GM21447 (cell line): ENCODE measurements at regions not wholly inside any gene's neighbourhood (a gene's known extent, or its start where the extent isn't known, plus 50 kb on each side); places are given as distances from the start of the nearest gene placed in this dataset.
"Not testable (repeated sequence)": the region's sequence is repeated elsewhere in the genome, so short reads cannot be mapped to it uniquely, and the experiment has no call there.

Source experiments
- ATAC-seq: cut with Tn5 transposase; IDR thresholded peaks from one replicate; pipeline ENCODE4 v1.9.1; 2021; ENCODE audit not compliant: unreplicated experiment

DNA sequence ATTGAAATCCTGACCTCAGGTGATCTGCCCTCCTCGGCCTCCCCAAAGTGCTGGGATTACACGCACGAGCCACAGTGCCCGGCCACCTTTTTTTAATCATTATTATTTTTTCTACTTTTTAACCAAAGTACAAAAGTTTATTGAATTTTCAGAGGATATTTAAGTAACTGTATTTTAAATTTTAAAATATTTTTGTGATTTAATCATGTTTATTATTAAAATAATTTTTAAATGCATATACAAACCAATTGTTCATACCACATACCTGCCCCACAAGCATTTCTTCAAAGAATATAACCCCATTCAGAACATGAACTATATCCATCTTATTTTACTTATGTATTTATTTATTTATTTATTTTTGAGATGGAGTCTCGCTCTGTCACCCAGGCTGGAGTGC is 163.6 kb upstream of the MAP2 start:
- ATAC-seq = no peak

DNA sequence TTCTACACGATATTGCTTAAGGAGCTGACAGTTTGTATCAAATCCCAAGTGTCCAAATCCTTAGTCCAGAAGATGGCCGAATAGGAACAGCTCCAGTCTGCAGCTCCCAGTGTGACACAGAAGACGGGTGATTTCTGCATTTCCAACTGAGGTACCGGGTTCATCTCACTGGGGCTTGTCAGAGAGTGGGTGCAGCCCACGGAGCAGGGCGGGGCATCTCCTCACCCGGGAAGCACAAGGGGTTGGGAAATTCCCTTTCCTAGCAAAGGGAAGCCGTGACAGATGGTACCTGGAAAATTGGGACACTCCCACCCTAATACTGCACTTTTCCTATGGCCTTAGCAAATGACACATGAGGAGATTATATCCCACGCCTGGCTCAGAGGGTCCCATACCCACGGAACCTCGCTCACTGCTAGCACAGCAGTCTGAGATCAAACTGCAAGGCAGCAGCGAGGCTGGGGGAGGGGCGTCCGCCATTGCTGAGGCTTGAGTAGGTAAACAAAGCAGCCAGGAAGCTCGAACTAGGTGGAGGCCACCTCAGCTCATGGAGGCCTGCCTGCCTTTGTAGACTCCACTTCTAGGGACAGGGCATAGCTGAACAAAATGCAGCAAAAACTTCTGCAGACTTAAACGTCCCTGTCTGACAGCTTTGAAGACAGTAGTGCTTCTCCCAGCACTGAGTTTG is 162.3 kb upstream of the MAP2 start:
- ATAC-seq = not testable (repeated sequence)

DNA sequence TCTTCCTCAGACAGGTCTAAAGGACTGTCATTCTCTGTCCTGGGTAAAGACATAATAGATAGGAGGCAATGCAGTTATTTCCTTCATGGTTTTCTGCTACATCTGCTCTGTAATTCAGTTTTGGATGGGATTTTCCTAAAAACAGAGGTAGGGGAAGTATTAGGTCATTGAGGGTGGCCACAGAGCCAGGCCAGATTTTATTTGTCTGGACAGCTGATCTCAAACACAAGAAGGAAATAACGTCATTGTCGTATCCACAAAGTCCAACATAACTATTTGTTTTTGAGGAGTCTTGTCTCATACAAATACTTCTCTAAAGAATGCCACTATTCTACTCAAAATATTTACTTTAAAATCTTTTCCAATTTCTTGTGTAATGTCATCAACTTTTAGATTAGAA is 154.8 kb upstream of the MAP2 start:
- no peak for ATAC-seq

DNA sequence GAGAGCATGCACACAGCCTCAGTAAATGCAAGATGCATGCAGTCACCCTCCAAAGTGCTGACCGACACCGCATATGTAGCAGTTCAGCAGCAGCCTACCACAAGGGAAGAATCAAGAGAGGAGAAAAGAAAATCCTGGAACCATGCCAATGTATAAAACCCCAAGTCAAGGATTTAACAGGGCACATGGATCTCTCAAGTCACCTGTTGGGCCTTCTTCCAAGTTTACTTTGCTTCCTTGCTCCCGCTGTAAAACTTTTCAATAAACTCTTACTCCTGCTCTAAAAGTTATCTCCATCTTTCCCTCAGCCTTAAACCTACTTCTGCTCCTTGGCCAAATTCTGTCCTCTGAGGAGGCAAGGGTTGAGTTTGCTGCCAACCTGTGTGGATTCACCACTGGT is 147.8 kb upstream of the MAP2 start:
- ATAC-seq = no peak

DNA sequence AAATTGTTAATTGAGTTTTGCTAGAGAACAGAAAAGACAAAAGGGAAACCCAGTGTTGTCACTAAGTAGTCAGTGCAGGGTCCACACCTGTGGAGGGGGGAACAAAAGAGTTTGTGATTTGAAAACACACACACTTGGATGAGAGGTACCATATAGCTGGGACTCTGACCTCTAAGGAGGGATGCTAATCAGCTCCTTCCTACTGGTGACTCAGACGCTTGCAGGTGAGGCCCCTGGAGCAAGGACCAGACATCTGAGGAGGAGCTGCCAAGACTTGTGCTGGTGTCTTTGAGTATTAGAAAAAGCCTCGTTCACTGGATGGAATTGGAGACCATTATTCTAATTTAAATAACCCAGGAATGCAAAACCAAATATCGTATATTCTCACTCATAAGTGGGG is 146.4 kb upstream of the MAP2 start:
- ATAC-seq = no peak

DNA sequence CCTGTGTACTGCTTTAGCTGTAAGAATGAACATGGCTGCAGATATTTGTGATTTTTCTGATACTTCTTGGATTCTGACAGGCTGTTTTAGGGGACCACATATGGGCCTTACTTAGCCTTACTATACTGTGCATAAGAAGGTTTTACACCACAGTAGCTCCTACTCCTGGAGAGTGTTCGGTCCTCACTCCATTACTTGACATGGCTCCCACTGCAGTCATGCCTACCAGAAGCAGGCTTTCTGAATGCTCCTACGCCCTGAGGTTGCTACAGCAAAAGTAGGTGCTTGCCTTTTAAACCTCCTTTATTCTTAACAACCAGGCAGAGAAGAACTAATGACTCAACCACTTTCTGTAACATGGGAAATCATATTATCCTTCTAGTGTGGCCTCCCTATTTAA is 125.2 kb upstream of the MAP2 start:
- ATAC-seq = no peak

DNA sequence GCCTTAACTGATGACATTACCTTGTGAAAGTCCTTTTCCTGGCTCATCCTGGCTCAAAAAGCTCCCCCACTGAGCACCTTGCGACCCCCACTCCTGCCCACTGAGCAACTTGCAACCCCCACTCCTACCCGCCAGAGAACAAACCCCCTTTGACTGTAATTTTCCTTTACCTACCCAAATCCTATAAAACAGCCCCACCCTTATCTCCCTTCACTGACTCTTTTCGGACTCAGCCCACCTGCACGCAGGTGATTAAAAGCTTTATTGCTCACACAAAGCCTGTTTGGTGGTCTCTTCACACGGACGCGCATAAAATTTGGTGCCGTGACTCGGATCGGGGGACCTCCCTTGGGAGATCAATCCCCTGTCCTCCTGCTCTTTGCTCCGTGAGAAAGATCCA is 124.4 kb upstream of the MAP2 start:
- ATAC-seq = not testable (repeated sequence)

DNA sequence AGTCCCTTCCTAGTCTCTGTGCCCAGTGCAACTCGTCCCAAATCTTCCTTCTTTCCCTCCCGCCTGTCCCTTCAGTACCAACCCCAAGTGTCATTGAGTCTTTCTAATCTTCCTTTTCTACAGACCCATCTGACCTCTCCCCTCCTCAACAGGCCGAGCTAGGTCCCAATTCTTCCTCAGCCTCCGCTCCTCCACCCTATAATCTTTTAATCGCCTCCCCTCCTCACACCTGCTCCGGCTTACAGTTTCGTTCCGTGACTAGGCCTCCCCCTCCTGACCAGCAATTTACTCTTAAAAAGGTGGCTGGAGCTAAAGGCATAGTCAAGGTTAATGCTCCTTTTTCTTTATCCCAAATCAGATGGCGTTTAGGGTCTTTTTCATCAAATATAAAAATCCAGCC is 123.1 kb upstream of the MAP2 start:
- not testable (repeated sequence) for ATAC-seq

DNA sequence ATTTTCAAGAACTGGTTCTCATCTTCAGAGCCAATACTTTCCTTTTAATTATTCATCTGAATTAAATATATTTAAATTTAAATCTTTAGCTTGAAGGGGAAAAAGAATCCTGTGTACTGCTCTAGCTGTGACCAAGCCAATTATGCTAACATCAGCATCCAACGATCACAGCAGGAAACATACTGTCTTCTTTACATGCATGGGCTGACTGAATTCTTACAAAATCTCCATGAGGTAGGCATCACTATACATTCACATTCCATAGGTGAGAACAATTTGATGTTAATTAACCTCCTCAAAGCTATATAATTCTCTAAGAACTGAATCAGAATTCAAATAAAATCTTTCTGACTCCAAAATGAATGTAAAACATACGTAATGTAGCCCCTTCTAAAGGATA is 118.8 kb upstream of the MAP2 start:
- ATAC-seq = no peak

DNA sequence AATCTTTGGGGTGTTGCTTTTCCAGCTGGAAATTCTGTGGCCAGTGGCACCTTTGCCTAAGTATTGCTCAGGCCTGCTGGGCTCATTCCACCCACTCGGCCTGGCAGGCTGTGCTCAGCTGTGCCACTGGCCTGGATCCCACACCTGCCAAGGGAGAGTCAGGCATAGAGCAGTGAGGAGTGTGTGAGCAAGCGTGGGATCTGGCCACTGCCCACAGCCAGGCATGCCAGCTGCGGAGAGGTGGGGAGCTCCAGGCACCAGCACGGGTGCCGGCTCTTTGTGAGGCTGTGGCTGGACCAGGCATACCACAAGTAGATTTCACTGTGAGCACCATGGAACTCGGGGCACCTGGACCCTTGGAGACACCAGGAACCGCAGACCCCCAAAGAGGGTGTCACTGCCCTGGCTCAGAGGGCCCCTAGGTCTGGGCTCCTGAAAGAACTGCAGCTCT is 118.1 kb upstream of the MAP2 start:
- ATAC-seq = no peak

DNA sequence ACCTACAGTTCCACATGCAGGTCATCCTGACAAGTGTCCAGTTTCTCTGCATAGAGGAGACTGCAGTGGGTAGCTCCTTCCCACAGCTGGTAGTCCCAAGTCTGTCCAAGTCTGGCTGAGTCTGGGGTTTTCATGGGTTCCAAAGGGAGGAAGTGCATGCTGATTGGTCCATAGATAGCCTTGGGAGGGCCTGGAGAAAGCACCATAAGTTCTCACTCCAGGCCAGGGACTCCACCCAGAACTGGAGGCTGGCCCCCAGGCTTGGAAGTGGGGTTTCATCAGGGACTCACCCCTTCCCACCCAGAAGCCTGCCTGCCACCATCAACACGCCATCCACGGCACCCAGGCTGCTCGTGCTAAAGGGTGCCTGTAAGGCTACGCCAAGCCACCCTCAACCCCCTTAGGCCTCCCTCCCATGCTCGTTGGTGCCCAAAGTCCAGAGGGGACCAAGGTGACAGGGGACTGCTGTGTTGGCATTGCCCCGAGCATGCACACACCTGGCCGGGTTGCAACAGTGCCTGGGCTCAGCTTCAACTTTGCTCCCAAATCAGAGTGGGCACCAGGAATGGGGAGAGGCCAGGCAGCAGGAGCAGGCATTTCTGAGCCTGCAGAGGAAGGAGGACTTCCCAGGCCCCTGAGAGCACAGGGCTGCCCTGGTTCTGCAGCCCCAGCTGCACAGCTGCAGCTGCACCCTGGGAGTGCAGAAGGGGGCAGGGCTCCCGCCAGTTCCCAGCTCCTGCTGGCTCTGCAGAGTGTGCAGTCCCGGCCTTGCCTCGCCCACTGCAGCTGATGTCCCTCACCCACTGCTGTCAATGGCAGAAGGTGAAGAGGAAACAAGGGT is 116.5 kb upstream of the MAP2 start:
- no peak for ATAC-seq

DNA sequence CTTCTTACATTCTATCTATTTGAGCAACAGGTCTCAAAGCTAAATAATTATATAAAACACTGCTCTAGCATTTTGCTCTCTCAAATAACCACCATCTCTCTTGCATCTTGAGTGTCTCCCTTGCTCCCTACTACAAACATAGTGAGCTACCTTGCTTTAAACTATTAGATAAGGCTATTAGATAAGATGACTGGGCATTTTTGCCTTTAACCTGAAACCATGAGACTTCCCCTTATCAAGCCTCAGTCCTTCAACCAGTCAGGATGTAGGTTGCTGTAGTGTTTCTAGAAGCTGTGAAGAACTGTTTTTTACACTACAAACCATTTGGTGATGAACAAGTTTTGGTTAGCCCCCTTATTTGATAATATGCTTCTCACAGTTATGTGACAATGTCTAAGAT is 115.4 kb upstream of the MAP2 start:
- ATAC-seq = no peak

DNA sequence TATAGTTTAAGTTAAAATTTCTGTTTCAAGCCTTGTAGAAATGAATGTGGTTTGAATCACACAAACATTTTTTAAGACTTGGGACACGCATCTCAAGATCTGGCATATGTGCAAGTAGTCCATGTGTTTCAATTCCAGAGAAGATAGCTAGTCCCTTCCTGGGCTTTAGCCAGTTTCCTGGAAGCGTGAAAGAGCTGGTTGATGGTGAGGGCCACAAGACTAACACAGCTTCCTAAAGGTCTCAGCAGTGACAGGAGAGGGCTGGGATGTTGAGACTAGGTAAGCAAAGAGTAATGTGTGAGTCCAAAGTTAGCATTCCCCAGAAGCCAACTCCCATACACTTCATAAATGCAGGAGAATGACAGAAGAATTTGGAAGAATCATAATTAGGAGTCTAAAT is 111.9 kb upstream of the MAP2 start:
- no peak for ATAC-seq

DNA sequence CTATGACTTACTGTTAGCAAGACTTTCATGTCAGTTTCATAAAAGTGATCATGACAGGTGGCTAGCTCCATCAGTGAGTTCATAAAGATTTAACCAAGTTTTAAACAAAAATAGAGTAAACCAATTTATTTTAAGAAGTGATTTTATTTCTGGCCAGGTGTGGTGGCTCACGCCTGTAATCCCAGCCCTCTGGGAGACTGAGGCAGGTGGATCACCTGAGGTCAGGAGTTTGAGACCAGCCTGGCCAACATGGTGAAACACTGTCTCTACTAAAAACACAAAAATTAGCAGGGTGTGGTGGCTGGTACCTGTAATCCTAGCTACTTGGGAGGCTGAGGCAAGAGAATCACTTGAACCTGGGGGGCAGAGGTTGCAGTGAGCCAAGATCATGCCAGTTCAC is 111.4 kb upstream of the MAP2 start:
- not testable (repeated sequence) for ATAC-seq

DNA sequence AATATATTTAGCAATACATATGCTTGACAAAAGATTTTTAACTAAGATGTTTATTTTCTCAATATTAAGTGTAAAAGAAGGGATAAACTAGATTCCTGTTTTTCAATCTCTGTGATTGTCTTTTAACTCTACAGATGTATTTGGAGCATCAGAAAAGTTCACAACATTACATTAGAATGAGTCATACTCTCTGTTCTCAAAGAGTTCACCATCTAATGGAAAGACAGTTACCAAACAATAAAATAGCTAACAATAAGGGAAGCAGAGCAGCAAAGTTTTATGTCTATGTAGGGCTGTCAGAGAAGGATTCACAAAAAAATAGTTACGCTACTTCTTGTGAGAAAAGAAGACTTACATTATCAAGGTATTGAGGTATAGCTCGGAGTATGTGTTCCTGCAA is 109.2 kb upstream of the MAP2 start:
- no peak for ATAC-seq

DNA sequence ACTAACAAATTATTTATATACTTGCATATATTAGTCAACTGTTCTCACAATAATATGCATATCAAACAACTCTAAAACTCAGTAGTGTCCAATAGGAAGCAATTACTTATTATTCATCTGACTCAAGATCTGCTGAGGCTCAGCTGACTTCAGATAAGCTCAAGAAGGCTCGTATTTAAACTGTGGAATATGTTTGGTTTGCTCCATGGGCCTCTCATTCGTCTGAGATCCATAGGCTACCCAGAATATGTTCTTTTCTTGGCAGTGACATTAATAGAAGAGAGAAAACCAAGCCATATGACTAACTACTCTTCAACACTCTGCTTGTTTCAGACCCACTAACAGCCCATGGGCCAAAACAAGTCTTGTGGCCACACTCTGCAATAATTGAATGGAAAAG is 107.7 kb upstream of the MAP2 start:
- ATAC-seq = no peak

DNA sequence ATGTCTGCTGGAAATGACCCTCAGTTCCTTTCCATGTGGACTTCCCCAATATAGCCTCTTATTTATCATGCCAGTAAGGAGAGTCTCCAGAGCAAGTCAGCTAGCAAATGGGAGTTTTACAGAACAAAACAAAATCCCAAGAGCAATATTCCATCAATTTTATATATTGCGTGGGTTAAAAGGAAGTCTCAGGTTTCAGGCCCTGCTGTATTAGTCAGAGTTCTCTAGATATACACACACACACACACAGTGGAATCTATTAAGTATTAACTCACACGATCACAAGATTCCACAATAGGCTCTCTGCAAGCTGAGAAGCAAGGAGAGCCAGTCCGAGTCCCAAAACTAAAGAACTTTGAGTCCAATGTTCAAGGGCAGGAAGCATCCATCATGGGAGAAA is 102.8 kb upstream of the MAP2 start:
- no peak for ATAC-seq

DNA sequence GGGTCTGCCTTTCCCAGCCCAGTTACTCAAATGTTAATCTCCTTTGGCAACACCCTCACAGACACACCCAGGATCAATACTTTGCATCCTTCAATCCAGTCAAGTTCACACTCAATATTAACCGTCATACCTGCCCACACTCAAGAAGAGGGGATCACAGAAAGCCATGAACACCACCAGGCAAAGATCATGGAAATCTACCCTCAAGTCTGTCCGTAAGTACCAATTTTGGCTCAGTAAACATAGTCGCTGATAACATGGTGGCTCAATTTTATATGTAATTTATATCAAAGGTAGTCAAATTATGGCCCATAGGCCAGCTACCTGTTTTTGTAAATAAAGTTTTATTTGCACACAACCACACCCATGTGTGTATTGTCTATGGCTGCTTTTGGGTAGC is 102.3 kb upstream of the MAP2 start:
- ATAC-seq = no peak

DNA sequence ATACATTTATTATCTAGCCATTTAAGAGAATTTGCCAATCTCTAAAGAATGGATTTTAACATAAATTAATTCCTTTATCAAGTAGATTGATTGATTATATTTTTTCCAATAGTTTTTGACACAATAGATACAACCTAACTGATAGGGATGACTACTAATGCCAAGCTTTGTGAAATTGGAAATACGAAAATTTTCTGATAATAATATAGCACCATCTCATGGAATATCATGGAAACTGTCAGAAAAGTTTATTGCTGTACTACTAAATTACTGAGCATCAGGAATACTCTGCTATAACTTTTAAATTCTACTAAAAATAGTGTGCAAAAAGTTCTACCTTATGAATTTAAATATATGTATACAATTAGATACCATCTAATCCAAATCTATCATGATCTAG is 101.8 kb upstream of the MAP2 start:
- ATAC-seq = no peak

DNA sequence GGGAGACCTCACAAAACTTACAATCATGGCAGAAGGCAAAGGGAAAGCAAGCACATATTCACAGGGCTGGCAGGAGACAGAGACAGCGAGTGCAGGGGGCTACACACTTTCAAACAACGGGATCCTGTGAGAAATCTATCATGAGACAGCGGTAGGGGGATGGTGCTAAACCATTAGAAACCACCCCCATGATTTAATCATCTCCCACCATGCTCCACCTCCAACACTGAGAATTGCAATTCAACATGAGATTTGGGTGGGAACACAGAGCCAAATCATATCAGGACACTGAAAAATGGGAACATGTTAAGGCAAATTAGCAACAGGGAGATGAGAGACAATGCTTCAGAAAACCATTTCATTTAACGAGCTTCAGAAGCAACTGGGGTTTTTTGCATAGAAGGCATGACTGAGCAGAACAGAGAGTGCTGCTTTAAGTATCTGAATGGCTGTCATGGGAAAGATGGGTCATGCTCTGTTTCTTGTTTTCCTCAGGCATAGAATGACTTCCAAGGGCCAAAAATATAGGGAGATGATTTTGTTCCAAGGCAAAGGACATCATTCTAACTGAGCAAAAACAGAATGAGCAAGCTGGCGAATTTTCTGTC is 100.8 kb upstream of the MAP2 start:
- no peak for ATAC-seq

DNA sequence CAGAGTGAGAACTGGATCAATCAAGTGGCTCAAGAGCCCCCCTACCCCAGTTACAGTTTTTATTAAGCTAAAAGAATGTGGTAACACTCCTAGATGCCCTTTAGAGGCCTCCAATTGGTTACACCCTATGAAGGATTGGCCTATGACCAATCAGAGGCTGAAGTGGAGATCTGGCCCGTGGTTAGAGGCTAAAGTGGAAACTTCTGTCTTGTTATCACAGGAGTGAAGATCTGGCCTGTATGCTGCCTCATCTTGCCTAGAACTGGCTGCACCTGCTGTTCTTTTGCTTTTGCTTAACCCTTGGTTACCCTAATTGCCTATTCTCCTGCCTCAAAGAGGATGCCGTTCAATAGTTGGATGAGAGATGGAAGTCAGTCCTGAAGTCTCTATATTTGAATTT is 100.1 kb upstream of the MAP2 start:
- ATAC-seq = no peak

DNA sequence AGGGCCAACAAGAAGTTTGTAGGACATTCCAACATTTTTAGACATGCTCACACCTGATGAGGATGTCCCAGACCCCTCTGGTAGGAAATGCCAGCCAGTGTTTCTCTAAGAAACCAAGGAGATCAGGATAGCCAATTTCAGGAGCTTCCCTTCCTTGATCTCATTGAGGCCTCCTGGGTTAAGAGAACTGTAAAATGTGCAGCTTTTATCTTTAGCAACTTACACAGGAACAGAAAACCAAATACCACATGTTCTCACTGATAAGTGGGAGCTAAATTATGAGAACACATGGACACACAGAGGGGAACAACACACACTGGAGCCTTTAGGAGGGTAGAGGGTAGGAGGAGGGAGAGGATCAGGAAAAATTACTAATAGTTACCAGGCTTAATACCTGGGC is 99.6 kb upstream of the MAP2 start:
- no peak for ATAC-seq
